GM19463 (cell line): ENCODE measurements at regions not wholly inside any gene's neighbourhood (a gene's known extent, or its start where the extent isn't known, plus 50 kb on each side); places are given as distances from the start of the nearest gene placed in this dataset.

Source experiments
- ATAC-seq: cut with Tn5 transposase; IDR thresholded peaks from one replicate; pipeline ENCODE4 v1.9.1; 2021; ENCODE audit warnings: mild to moderate bottlenecking, moderate library complexity; ENCODE audit not compliant: unreplicated experiment

DNA sequence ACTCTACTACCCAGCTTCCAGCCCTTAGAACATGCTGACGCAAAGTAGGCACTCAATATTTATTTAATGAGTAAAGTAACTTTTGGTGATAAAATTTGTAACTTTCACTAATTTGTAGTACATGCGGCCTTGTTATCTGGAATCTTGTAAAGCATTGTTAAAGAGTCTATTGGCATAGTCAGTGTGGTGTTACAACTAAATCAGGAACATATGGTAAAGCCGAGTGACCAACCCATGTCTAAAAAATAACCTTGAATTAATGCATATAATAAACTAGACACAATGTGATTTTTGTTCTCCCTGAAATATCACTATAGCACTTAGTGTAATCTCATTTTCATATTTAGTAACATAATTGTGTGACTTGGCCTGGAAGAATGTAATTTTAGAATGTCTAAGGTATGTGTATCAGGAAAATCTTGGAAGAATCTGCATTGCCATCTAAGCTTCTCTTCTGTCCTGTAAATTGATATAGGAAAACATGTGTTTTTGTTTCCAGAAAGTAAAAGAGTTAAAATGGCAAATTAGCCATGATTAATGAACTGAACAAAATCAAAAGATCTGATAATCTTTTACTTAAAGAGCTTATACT, 256.7 kb upstream of the GNAI1 start:
- ATAC-seq = no peak

DNA sequence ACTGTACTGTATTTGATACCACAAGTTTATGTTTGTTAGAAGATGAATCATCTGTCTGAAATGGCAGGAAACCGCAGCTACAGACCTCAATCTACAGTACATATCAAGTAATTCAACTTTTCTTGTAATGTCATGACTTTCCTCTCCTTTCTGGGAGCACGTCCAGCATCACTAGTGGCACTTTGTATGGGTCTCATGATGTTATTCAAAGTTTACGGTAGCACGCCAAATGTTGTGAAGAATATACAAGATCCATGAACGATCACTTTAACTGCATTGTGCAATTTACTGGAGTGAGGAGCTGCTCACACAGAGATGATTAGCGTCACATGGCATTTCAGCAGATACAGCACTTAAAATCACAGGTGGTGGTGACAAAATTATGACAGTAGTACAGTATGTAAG, 257.8 kb upstream of the GNAI1 start:
- no peak for ATAC-seq

DNA sequence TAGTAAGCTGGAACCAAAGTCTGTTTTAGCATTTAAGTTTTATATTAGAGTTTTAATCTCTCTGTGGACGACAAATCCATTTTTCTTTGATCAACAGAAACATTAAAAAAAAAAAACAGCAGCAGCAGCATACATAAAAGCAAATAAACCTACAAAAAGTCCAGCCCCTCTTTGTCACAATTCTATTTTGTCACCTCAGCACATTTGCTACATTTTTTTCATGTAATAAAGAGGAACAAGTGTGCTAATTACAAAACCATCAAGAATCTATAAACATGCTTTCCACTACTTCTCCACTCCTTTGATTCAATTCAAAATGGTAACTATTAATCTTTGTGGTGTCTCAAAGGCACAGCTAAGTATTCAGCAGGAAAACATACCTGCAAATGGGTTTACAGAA, 259.8 kb upstream of the GNAI1 start:
- no peak for ATAC-seq

DNA sequence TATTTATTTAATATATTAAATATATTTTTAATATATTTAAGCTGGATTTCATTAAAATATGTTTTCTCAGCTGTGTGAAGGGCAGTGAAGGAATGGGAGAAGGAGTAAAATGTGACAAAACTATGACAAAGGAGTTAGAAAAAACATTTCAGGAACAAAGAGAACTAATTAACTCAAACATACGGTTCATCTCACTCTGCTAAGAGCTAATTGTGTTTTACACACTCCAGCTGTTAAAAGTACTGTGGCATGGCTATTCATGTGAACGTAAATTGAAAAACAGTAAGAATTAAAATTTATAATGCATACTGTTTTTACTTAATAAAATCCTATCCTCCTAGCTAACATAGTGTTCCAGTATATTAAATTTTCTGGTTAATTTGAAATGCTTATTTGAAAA, 262.5 kb upstream of the GNAI1 start:
- ATAC-seq = no peak

DNA sequence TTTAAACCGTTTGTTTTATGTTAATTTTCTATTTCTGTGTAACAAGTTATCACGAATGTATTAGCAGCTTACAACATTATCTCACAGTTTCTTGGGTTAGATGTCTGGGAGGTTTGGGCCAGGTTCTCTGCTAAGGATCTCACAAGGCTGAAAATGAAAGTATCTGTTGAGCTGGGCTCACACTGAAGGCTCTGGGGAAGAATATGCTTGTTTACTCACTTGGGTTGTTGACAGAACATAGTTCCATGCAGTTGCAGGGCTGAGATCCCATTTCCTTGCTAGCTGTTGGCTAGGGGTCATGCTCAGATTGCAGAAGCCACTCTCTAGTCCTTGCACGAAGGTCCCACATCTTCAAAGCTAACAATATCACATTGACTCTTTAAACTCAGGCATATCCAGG, 266.6 kb upstream of the GNAI1 start:
- no peak for ATAC-seq

DNA sequence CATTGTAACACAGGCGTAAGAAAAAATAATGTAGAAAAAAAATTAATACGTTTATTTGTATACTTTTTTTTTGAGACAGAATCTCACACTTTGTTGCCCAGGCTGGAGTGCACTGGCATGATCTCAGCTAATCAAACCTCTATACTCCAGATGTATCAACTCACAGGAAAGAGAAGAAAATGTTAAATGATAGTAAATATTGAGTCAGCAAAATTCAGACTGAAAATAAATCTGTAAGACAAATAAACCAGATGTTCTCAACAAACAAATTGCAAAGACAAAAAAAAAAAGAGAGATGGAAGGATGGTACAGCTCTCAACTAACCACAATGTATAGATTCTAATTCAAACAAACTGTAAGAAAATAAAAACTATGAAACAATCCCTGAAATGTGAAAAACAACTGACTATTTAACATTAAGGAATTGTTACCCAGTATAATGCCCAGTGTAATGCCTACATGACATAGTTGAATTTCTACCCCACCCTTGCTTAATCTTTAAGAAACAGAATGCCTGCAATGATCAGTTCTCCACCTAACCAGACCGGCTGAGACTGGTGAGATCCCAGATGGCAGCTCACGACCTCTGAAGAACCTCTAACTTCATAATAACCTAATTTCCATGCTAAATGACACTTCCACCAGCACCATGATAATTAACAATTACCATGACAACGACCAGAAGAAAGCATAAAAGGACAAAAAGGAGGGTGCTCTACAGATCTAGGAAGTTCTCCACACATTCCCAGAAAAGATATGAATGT, 272.0 kb upstream of the GNAI1 start:
- ATAC-seq = no peak

DNA sequence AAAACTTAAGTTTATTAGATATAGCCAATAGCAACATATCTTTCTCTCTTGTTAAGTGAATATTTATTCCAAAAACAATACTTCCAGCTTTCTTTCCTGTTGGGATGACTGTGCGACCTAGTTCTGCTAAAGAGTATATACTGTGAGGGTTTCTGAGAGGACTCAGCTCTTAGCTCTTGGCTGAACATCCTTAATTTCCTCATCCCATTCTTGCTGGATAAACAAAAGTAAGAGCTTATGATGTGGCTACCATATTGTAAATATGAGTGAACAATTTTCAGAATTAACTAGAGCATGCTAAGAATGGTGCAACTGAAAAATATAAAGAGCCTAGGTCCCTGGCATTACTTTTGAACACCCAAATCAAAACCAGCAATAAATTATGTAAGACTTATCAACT, 279.5 kb upstream of the GNAI1 start:
- no peak for ATAC-seq

DNA sequence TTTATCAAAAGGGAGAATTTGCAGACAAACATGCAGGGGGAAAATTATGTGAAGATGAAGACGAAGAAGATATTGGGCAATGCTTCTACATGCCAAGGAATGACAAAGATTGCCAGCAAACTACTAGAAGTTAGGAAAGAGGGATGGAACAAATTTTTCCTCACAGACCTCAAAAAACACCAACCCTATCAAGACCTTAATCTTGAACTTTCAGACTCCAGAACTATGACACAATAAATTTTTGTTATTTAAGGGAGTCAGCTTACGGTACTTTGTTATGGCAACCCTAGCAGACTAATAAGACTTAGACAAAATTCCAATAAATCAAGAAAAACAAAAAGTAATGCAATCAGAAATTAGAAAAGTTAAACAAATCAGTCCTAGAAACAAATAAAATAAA, 280.0 kb upstream of the GNAI1 start:
- ATAC-seq = no peak

DNA sequence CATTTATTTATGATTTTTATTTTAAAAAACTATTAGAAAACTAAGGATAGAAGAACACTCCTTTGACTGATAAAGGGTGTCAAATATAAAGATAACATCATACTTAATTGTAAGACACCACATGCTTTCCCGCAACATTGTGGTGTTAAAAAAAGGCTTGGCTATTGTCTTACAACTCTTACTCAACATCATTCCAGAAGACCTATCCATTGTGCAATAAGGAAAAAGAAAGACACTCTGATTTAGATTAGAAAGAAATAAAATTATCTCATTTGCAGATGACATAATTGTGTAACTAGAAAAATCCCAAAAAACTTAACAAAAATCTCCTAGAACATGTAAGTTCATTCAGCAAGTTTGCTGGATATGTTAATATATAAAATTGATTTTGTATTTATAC, 296.7 kb upstream of the GNAI1 start:
- ATAC-seq = no peak

DNA sequence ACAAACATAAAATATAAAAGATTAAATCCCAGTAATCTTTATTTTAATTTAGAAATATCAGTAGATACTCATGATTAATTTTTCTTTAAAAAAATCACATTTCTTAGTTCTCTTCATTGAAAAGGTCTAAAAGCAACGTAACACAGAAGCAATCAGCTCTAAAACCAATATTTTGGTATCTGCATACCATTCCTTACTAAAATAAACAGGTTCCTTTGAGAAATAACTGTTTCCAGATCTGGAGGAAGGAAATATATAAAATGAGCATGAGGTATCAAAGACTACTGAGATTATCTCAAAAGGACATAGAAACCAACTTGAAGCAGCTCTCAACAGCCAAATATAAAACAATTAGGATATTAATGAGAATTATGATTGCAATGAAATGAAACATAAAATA, 301.0 kb upstream of the GNAI1 start:
- ATAC-seq = no peak

DNA sequence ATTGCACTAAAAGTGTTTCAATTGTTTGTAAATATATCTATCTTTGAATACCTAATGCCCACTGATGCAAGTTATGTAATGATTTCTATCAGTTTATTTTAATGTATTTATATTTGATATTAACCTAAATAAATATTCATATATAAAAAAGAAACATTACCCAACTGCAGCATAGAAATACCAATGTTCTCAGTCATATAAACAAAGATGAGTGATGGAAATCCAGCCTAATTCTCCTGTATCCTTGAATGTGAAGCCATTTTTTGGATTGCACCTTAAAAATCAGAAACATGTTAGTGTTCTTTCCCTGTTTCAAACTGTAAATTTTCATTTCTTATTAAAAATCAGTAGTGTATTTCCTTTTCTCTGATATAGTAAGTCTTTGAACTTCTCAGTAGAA, 305.8 kb upstream of the GNAI1 start:
- no peak for ATAC-seq

DNA sequence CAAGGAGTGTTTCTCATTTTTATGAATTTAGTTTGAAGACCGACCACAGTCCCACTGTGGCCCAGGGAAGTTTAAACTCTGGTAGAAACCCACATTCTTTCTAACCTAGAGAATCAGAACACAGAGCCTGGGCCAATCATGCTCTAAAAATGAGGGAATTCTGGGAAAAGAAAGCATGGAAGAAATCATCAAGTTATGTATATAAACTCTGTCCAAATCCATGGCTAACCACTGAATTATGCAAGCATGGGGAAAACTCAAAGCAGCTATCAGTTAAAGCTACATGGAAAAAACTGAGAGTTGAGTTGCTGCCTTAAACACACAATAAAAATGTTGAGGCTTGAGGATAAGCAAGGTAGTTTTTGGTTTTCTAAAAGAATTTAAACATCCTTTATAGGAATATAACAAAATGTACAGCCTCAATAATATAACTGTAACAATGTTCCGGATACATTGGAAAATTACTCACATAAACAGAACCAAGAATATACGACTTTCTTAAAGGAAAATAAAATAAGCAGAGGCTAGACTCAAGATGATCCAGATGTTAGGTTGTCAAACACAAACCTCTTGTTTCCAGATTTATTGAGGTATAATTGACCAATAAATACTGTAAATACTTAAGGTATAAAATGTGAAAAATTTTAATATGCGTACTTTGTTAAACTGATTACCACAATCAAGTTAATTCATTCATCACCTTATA, 311.2 kb upstream of the GNAI1 start:
- no peak for ATAC-seq

DNA sequence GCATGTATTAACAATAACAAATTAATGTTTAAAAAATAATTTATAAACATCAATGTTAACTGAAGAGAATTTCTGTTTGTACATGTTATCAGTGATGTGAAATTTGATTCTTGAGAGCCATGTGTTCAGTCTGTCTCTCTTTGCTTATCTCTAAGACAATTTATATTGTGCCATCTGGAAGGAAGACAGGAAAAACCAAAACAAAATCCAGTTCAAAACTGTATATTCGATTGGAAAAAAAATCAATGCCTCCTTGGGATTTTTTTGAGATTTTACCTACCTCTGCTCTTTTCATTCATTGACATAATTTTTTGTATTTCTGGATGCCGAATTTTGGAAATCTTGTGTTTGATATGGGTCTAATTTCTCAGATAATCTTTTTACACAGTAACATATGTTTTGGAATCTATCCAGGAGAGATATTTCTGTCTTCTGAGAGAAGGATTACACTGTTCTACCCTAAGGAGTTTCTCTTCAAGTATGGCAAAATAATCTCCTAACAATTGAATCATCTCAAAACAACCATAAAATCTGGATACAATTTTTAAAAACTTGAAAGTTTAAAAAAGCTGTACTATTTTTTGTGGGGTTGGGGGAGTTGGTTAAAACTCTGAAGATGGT, 311.9 kb upstream of the GNAI1 start:
- no peak for ATAC-seq

DNA sequence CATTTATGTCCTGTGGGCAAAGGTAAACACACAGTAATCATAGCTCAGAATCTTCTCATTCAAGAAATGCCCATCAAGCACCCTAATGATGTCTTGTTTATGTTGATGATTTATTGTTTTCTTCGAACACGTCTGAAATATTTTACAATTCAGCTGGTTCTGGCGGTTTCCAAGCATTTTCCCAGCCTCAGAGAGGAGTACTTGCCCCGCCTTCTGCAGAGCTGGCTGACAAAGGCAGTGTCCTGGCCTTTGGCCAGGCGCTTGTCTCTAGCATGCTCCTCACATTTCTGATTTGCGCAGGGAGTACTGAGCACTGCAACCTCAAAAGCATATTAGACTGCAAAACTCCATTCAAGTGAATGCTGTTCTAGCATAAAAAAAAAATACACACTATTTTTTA, 314.2 kb upstream of the GNAI1 start:
- no peak for ATAC-seq

DNA sequence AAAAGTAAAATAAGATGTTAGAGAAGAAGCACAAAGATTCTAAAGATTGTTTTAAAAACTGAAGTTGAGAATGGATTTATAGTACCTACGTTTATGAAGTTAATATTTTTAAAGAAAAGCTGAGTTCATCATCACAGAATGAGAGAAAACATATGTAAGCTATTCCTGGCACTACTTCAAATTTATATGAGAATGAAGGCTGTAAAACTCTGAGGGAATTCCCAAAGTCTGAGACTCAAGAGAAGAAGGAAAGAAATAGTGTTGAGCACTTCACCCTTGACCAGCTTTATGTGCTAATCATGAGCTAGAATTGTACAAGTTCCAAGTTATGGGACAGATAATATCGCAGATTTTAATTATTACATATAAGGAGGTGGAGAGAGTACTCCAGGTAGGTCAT, 323.7 kb upstream of the GNAI1 start:
- ATAC-seq = no peak

DNA sequence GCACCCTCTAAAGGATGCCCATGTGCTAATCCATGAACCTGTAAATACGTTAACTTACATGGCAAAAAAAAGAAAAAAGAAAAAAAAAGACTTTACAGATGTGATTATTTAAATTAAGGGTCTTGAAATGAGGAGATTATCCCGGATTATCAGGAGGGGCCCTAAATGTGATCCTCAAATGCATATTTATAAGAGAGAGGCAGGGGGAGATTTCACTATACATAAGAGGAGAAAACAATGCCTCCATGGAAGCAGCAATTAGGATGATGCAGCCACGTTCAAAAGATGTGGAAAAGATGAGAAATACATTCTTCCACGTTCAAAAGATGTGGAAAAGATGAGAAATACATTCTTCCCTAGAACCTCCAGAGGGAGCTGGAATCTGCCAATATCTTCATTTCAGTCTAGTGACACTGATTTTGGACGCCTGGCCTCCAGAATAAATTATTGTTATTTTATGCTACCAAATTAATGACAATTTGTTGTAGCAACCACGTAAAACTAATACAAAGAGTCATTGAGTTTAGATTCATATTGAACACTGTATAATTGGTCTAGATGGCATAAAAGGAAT, 328.4 kb upstream of the GNAI1 start:
- no peak for ATAC-seq

DNA sequence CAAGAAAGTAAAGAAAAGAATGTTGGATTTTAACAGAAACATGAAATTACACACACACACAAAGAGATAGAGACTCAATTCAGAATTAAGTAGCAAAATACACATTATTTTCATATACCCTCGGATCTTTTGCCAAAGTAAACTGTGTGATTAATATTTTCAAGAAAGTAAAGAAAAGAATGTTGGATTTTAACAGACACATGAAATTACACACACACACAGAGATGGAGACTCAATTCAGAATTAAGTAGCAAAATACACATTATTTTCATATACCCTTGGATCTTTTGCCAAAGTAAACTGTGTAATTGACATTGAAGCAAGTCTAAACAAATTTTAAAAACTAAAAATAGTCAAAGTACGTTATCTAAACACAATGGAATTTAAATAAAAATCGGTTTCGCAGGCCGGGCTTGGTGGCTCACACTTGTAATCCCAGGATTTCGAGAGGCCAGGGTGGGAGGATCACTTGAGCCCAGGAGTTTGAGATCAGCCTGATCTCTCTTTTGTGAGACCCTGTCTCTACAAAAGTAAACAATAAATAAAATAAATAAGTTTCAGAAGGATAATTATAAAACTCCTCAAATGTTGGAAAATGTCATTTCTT, 337.3 kb upstream of the MAGI2 start:
- ATAC-seq = no peak

DNA sequence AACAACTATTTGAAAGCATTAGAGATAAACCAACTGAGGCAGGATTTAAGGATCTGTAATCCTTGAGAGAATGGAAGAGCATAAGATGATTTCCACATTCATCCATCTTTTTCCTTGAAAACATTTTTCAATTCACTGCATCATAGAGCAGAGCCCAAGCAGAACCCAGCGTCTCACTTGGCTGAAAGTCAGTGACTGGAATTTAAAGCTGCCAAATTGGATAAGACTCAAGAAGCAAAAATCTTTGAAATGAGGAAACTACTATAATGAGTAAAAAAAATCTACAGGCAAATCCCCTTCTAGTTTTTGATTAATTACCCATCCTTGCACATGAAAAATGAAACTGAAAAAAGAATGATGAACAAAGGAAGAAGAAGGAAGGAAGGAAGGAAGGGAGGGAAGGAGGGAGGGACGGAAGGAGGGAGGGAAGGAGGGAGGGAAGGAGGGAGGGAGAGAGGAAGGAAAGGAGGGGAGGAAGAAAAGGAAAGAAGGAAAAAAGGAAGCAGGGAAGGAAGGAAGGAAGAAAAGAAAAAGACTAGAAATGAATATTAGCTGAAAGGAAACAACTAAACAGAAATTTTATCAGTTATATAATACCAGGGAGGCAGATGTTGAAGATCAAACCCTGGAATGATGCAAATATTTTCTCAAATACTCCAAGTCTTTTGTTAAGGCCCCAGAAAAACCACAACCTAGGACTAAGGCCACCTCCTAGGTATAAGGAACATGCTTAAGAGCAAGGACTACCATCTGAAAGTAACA, 336.3 kb upstream of the MAGI2 start:
- no peak for ATAC-seq

DNA sequence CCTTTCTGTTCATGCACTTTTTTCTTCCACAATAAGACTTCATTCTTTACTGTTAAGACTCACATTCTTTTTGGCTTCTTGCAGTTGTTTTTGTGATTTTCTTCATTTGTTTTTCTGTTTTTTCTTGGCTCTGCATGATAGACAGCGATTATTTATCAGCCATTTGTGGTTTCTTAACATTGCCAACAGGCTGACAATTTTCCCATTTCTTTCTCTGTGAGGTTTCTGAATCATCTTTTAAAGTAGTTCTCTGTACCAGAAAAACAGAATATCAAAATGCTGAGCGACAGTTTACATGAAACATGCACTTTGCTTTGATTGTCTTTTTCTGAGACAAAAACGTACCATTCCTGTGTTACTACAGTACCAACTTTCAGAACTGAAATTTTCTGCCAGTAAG, 334.2 kb upstream of the MAGI2 start:
- ATAC-seq = no peak

DNA sequence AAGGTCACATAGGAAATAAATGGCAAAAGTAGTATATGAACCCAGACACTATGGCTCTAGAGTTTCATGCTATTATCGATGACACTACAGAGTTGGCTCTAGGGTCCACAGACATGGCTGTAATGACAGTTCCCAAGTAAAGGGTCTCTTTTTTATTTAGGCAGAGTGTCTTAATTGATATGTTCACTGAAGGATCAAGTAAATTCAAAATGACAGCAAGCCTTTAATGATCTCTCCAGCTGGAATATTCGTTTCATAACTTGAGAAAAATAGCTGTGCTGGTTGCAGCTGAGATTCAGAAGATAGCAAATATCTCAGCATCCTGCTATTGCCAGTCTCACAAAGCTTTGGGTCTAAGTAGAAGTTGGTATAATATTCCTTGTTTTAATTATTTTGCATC, 333.6 kb upstream of the MAGI2 start:
- no peak for ATAC-seq
